Adrenal gland (tissue), 5 donors: ENCODE measurements at regions not wholly inside any gene's neighbourhood (a gene's known extent, or its start where the extent isn't known, plus 50 kb on each side); places are given as distances from the start of the nearest gene placed in this dataset.
"Not testable (repeated sequence)": the region's sequence is repeated elsewhere in the genome, so short reads cannot be mapped to it uniquely, and the experiment has no call there.

Source experiments
- CTCF ChIP-seq, 6 experiments: fragments of 450-650 bp in 4 of 6; fragments of 200-600 bp in 2 of 6; sonication (generic) in 1 of 6; IDR thresholded peaks; 1 replicate in 5 of 6; 2 replicates in 1 of 6; pipeline versions ENCODE4 v1.5.1 to v1.8.0; 2016 to 2021; ENCODE audit warnings: antibody characterized with exemption in 6 of 6, mild to moderate bottlenecking in 2 of 6, moderate library complexity in 1 of 6
- POLR2A ChIP-seq, 2 donors: fragments of 450-650 bp; IDR thresholded peaks; one replicate each; pipeline ENCODE4 v1.6.1; 2017; ENCODE audit warnings: antibody characterized with exemption in 2 of 2, mild to moderate bottlenecking in 2 of 2, moderate library complexity in 1 of 2
- donor health status: DM: no; HTN: no; CAD: no.

DNA sequence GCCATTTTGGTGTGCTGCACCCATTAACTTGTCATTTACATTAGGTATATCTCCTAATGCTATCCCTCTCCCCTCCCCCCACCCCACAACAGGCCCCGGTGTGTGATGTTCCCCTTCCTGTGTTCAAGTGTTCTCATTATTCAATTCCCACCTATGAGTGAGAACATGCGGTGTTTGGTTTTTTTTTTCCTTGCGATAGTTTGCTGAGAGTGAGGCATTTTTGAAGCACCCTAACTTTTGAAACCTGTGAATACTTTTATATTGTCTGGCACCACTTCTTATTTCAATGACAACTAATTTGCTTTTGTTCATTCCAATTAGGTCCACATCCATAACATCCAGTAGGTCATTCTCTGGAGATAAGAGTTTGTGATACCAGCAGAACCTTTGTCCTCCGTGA lies 244.0 kb upstream of the PTGER4 start:
- TF ChIP-seq CTCF, POLR2A (IDR thresholded peaks at IDR 0.05): not testable (repeated sequence)
